ENCODE measurements at regions not wholly inside any gene's neighbourhood (a gene's known extent, or its start where the extent isn't known, plus 50 kb on each side); places are given as distances from the start of the nearest gene placed in this dataset.

GRCh38 chr20:62527781-62528180, 52.0 kb upstream of the GATA5 start:
- DNase-seq, result no peak

GRCh38 chr20:62528983-62529891, 53.4 kb upstream of the GATA5 start:
- DNase-seq, result no peak

GRCh38 chr20:62529896-62530642, 54.3 kb upstream of the GATA5 start:
- no peak for DNase-seq

- DNase-seq, result no peak
Measured at GRCh38 chr20:62530643-62531032, 54.8 kb upstream of the GATA5 start.

GRCh38 chr20:62531046-62531838, 55.4 kb upstream of the GATA5 start:
- DNase-seq, result no peak

GRCh38 chr20:62532921-62533320, 57.1 kb upstream of the GATA5 start:
- DNase-seq, result no peak

GRCh38 chr20:62533591-62534495, 58.0 kb upstream of the GATA5 start:
- no peak for DNase-seq

- no peak for DNase-seq
Measured at GRCh38 chr20:62534526-62535221, 58.9 kb upstream of the GATA5 start.

- no peak for DNase-seq
Measured at GRCh38 chr20:62535282-62535811, 59.6 kb upstream of the GATA5 start.

- no peak for DNase-seq
Measured at GRCh38 chr20:62535964-62536363, 60.2 kb upstream of the GATA5 start.

GRCh38 chr20:62536871-62537401, 61.1 kb upstream of the GATA5 start:
- DNase-seq, result no peak

- DNase-seq, result no peak
Measured at GRCh38 chr20:62537649-62538292, 62.0 kb upstream of the GATA5 start.

GRCh38 chr20:62539198-62540045, 63.6 kb upstream of the GATA5 start:
- no peak for DNase-seq

GRCh38 chr20:62540504-62540903, 64.7 kb upstream of the GATA5 start:
- no peak for DNase-seq

- no peak for DNase-seq
Measured at GRCh38 chr20:62542862-62543261, 67.1 kb upstream of the GATA5 start.

- DNase-seq, result no peak
Measured at GRCh38 chr20:62543470-62544302, 67.9 kb upstream of the GATA5 start.

GRCh38 chr20:62544505-62545055, 68.8 kb upstream of the GATA5 start:
- DNase-seq, result no peak

- no peak for DNase-seq
Measured at GRCh38 chr20:62545271-62545670, 69.5 kb upstream of the GATA5 start.

Data from CD4-positive, alpha-beta T cell treated with Interleukin-17A for 4 hours (primary cell).